GM19240 (cell line): ENCODE measurements at regions not wholly inside any gene's neighbourhood (a gene's known extent, or its start where the extent isn't known, plus 50 kb on each side); places are given as distances from the start of the nearest gene placed in this dataset.
"Not testable (repeated sequence)": the region's sequence is repeated elsewhere in the genome, so short reads cannot be mapped to it uniquely, and the experiment has no call there.

Source experiments
- DNase-seq: peaks from one replicate; pipeline ENCODE4 v3.0.0; 2011; ENCODE audit warnings: low spot score; ENCODE audit not compliant: insufficient read length

- DNase-seq = not testable (repeated sequence)
Observed at GRCh38 chr2:242104202-242104956, 234.8 kb downstream of the RTP5 start.

GRCh38 chr2:242107065-242107464, 237.5 kb downstream of the RTP5 start:
- not testable (repeated sequence) for DNase-seq

- DNase-seq = not testable (repeated sequence)
Observed at GRCh38 chr2:242108797-242109500, 239.4 kb downstream of the RTP5 start.

GRCh38 chr2:242109819-242110218, 240.3 kb downstream of the RTP5 start:
- not testable (repeated sequence) for DNase-seq

GRCh38 chr2:242111954-242112353, 242.4 kb downstream of the RTP5 start:
- not testable (repeated sequence) for DNase-seq

- DNase-seq = not testable (repeated sequence)
Observed at GRCh38 chr2:242113492-242113891, 244.0 kb downstream of the RTP5 start.

- DNase-seq = not testable (repeated sequence)
Observed at GRCh38 chr2:242116676-242117075, 247.1 kb downstream of the RTP5 start.

GRCh38 chr2:242117305-242117704, 247.8 kb downstream of the RTP5 start:
- DNase-seq = not testable (repeated sequence)

GRCh38 chr2:242119682-242120081, 250.2 kb downstream of the RTP5 start:
- DNase-seq = not testable (repeated sequence)

- DNase-seq = not testable (repeated sequence)
Observed at GRCh38 chr2:242130682-242131081, 261.2 kb downstream of the RTP5 start.

GRCh38 chr2:242159921-242160320, 290.4 kb downstream of the RTP5 start:
- DNase-seq = not testable (repeated sequence)

GRCh38 chr2:242165115-242165514, 295.6 kb downstream of the RTP5 start:
- DNase-seq = not testable (repeated sequence)

GRCh38 chr2:242171290-242171689, 301.8 kb downstream of the RTP5 start:
- DNase-seq = not testable (repeated sequence)
